ENCODE measurements at regions not wholly inside any gene's neighbourhood (a gene's known extent, or its start where the extent isn't known, plus 50 kb on each side); places are given as distances from the start of the nearest gene placed in this dataset.

- TF ChIP-seq POLR2AphosphoS5 (IDR thresholded peaks at IDR 0.05; ENCODE audit: low read depth, low read length) = no peak
- TF ChIP-seq, protein P1, sequence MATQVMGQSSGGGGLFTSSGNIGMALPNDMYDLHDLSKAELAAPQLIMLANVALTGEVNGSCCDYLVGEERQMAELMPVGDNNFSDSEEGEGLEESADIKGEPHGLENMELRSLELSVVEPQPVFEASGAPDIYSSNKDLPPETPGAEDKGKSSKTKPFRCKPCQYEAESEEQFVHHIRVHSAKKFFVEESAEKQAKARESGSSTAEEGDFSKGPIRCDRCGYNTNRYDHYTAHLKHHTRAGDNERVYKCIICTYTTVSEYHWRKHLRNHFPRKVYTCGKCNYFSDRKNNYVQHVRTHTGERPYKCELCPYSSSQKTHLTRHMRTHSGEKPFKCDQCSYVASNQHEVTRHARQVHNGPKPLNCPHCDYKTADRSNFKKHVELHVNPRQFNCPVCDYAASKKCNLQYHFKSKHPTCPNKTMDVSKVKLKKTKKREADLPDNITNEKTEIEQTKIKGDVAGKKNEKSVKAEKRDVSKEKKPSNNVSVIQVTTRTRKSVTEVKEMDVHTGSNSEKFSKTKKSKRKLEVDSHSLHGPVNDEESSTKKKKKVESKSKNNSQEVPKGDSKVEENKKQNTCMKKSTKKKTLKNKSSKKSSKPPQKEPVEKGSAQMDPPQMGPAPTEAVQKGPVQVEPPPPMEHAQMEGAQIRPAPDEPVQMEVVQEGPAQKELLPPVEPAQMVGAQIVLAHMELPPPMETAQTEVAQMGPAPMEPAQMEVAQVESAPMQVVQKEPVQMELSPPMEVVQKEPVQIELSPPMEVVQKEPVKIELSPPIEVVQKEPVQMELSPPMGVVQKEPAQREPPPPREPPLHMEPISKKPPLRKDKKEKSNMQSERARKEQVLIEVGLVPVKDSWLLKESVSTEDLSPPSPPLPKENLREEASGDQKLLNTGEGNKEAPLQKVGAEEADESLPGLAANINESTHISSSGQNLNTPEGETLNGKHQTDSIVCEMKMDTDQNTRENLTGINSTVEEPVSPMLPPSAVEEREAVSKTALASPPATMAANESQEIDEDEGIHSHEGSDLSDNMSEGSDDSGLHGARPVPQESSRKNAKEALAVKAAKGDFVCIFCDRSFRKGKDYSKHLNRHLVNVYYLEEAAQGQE (IDR thresholded peaks at IDR 0.05; ENCODE audit: insufficient read depth in 1 of 2, low read depth in 2 of 2, low read length in 2 of 2) = no peak
These were observed 121.6 kb upstream of the GRID2 start for GRCh38 chr4:92182006-92182735.
